Activated T-cell treated with anti-CD3 and anti-CD28 coated beads, Interleukin-2, amount 50 U/mL, for 1 hour (primary cell): ENCODE measurements at regions not wholly inside any gene's neighbourhood (a gene's known extent, or its start where the extent isn't known, plus 50 kb on each side); places are given as distances from the start of the nearest gene placed in this dataset.

Experiments used
- DNase-seq: peaks from one replicate; pipeline ENCODE4 v3.0.0-alpha.2; 2020

- no peak for DNase-seq
These were observed 135.0 kb upstream of the ARL4C start for GRCh38 chr2:234631646-234632514.

- DNase-seq, result no peak
These were observed 133.9 kb upstream of the ARL4C start for GRCh38 chr2:234630801-234631261.

DNA sequence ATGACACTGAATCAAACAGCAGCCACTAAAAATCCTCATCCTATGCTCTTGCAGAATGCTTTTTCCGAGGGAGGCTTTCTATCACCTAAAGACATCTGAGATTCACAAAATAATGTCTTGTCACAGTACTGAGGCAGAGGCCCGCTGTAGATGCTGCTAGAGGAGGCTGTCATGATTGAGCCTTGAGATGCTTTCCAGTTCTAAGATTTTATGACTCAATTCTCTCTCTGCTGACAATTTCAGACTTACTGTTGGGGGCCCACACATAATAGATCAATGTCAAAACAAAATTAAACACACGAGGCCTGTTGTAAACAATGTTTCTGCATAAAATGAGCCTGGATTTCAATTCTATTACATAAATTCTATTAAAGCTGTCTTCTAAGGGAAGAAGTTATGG lies 132.7 kb upstream of the ARL4C start:
- no peak for DNase-seq

- no peak for DNase-seq
These were observed 132.1 kb upstream of the ARL4C start for GRCh38 chr2:234628953-234629352.

GRCh38 chr2:234627308-234627707 lies 130.4 kb upstream of the ARL4C start:
- DNase-seq, result no peak

- DNase-seq, result no peak
These were observed 129.8 kb upstream of the ARL4C start for GRCh38 chr2:234626566-234627130.

GRCh38 chr2:234625626-234626250 lies 128.9 kb upstream of the ARL4C start:
- no peak for DNase-seq

- no peak for DNase-seq
These were observed 126.7 kb upstream of the ARL4C start for GRCh38 chr2:234623521-234623991.

DNA sequence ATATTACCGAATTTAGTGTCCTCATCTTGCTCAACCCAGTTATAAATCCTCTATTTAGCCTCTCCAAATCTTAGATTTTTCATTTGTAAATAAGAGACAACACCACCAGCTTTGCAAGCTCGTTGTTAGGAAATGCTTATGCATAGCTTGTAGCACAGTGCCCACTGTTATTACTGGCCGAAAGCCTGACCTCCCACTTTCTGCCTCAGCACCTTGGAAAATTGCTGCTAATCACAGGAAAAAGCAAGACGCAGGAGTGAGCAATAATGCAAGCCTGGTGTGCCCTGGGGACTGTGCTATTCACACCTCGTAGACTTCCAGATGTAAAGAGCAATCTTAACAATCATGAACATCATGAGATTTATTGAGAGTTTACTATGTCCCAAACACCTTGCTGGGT lies 124.2 kb upstream of the ARL4C start:
- DNase-seq, result no peak

GRCh38 chr2:234620018-234620417 lies 123.1 kb upstream of the ARL4C start:
- DNase-seq, result no peak

GRCh38 chr2:234615643-234616356 lies 118.9 kb upstream of the ARL4C start:
- DNase-seq, result no peak

DNA sequence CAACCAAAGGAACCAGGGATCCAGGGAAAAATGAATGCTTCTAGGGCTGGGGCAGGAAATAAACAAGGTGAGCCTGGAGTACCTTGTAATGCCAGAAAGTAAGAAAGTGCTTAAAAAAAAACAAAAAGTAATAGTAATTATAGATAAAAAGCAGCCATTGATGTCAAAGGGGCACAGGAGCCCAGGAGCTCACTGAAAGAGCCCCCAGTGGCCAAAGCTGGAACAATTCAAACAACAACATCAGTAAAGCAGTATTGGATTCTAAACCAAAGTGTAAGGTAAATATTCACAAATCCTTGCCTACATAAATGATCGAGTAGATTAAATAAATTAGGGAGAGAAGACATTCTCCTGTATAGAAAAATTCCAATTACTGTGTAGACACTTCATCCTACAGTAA lies 114.3 kb upstream of the ARL4C start:
- DNase-seq, result no peak

- no peak for DNase-seq
These were observed 112.1 kb upstream of the ARL4C start for GRCh38 chr2:234608946-234609345.

DNA sequence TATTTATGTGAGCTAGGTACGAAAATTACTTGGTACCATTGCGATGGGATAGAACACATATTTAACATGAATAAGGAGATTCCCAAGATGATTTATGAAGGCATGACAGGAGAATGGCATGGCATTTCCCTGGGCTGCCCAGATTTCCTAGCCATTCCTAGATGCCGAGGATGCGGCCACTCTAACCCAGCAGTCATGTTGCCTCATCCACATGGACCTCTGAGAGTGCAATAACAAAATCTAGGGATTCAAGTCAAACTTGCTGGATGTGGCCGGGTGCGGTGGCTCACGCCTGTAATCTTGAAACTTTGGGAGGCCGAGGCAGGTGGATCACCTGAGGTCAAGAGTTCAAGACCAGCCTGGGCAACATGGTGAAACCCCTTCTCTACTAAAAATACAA lies 110.8 kb upstream of the ARL4C start:
- DNase-seq, result no peak

DNA sequence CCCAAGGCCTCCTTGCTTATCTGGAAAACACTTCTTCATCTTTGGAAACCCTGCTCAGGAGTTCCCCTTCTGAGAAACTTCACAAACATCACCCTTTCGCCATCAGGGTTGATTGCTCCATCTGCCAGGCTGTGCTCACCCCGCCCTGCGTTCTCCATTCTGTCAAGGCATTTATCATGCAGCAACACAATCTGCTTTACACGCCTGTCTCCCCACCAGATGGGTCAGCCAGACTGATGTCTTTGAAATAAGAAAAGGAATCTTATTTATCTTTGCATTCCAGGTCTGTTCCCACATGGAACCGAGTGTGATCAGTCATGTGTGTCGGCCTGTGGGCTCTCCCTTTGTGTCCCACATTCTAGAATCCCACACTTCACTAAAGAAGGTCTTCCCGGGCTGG lies 110.0 kb upstream of the ARL4C start:
- no peak for DNase-seq

DNA sequence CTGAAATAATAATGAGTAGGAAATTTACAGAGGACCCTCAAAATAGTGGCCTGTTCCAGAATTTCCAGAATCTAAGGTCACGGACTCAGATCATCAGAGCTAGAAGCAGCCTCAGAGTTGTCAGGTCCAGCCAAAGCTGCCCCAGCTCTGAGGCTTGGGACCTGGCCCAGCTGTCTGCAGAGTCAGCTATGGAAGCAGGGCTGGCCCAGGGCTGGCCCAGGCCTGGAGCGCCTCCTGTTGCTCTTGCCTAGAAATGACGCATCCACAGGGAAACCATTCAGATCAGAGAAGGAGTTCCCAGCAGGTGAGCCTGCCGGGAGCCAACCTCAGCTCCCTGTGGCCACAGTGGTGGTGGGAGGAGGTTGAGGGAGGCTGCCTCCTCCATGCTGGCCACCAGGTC lies 106.7 kb upstream of the ARL4C start:
- no peak for DNase-seq

GRCh38 chr2:234601213-234601612 lies 104.3 kb upstream of the ARL4C start:
- no peak for DNase-seq

DNA sequence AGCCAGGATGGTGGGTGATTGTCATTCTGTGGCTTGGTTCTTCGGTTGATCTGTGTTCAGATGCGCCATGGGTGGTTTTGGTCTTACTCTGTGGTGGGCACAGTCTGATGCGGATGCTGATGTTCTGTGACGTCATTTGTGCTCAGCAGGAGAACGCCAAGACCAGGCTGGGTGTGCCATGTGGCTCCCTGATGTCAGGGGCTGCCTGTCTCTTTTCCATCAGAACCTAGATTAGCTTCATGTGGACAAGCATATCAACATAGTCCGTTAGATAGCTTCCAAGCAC lies 100.6 kb upstream of the ARL4C start:
- no peak for DNase-seq

- no peak for DNase-seq
These were observed 100.1 kb upstream of the ARL4C start for GRCh38 chr2:234596696-234597575.

- DNase-seq, result no peak
These were observed 98.9 kb upstream of the ARL4C start for GRCh38 chr2:234595829-234596228.

DNA sequence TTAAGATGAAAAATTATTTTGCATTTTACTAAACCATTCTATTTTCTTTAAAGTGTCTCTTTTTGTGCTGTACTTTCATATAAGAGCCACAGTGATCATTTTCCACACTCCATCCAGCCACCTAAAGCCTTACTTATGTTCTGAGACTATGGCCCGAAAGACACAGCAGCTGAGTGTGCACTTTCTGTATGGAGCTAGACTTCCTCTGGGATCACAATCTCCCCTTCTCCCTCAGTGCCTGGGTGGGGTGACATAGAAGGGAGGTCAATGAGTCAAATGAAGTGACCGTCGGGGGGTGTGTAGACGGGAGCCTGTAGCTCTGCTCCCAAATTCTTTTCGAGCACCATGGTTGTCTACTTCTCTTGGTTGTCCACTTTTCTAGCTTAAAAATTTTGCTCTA lies 97.8 kb upstream of the ARL4C start:
- DNase-seq, result no peak

- no peak for DNase-seq
These were observed 96.8 kb upstream of the ARL4C start for GRCh38 chr2:234593636-234594035.

DNA sequence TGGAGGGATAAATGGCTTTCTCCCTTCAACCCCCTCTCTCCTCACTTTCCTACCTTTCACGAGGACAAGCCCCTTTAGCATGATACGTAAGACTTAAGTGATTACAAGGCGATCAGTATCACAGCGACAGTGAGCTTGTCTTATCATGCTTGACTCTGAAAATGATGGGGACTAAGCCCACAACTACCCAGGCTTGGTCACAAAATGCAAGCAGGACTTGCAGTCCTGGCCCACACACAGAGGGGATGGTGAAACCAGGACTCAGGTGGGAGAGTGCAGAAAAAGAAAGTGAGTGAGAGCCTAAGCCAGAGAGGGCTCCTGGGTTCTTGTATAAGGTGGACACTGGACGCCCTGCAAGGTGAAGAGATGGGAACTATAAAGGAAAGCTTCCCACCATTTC lies 95.7 kb upstream of the ARL4C start:
- DNase-seq, result no peak
